ENCODE measurements at regions not wholly inside any gene's neighbourhood (a gene's known extent, or its start where the extent isn't known, plus 50 kb on each side); places are given as distances from the start of the nearest gene placed in this dataset.

GRCh38 chr2:14342313-14342712, 290.2 kb upstream of the LRATD1 start:
- no peak for DNase-seq (ENCODE audit: low read depth)

- no peak for DNase-seq (ENCODE audit: low read depth)
These were observed 288.2 kb upstream of the LRATD1 start for GRCh38 chr2:14344355-14344754.

- DNase-seq (ENCODE audit: low read depth): peak; percentile 41
These were observed 284.3 kb upstream of the LRATD1 start for GRCh38 chr2:14348247-14348646.

GRCh38 chr2:14350856-14351255, 281.7 kb upstream of the LRATD1 start:
- no peak for DNase-seq (ENCODE audit: low read depth)

GRCh38 chr2:14352067-14352466, 280.4 kb upstream of the LRATD1 start:
- no peak for DNase-seq (ENCODE audit: low read depth)

- DNase-seq (ENCODE audit: low read depth): no peak
These were observed 278.3 kb upstream of the LRATD1 start for GRCh38 chr2:14354231-14354630.

- no peak for DNase-seq (ENCODE audit: low read depth)
These were observed 277.4 kb upstream of the LRATD1 start for GRCh38 chr2:14355102-14355501.

GRCh38 chr2:14358339-14358738, 274.2 kb upstream of the LRATD1 start:
- no peak for DNase-seq (ENCODE audit: low read depth)

GRCh38 chr2:14358774-14359173, 273.7 kb upstream of the LRATD1 start:
- DNase-seq (ENCODE audit: low read depth): no peak

- DNase-seq (ENCODE audit: low read depth): no peak
These were observed 269.4 kb upstream of the LRATD1 start for GRCh38 chr2:14363137-14363536.

- DNase-seq (ENCODE audit: low read depth): no peak
These were observed 268.5 kb upstream of the LRATD1 start for GRCh38 chr2:14363976-14364375.

GRCh38 chr2:14364471-14364870, 268.0 kb upstream of the LRATD1 start:
- DNase-seq (ENCODE audit: low read depth): no peak

- DNase-seq (ENCODE audit: low read depth): peak; percentile 8
These were observed 247.5 kb upstream of the LRATD1 start for GRCh38 chr2:14385043-14385442.

GRCh38 chr2:14387332-14387731, 245.2 kb upstream of the LRATD1 start:
- no peak for DNase-seq (ENCODE audit: low read depth)

- DNase-seq (ENCODE audit: low read depth): no peak
These were observed 243.8 kb upstream of the LRATD1 start for GRCh38 chr2:14388724-14389123.

GRCh38 chr2:14396533-14397083, 235.9 kb upstream of the LRATD1 start:
- no peak for DNase-seq (ENCODE audit: low read depth)

GRCh38 chr2:14398641-14399040, 233.9 kb upstream of the LRATD1 start:
- DNase-seq (ENCODE audit: low read depth): no peak

- DNase-seq (ENCODE audit: low read depth): no peak
These were observed 230.6 kb upstream of the LRATD1 start for GRCh38 chr2:14401873-14402272.

GRCh38 chr2:14408695-14409094, 223.8 kb upstream of the LRATD1 start:
- DNase-seq (ENCODE audit: low read depth): peak; percentile 17

- DNase-seq (ENCODE audit: low read depth): peak; percentile 4
These were observed 215.0 kb upstream of the LRATD1 start for GRCh38 chr2:14417551-14417950.

GRCh38 chr2:14418115-14418514, 214.4 kb upstream of the LRATD1 start:
- peak; percentile 39 for DNase-seq (ENCODE audit: low read depth)

- peak; percentile 74 for DNase-seq (ENCODE audit: low read depth)
These were observed 211.7 kb upstream of the LRATD1 start for GRCh38 chr2:14420851-14421250.

- DNase-seq (ENCODE audit: low read depth): peak; percentile 78
These were observed 210.1 kb upstream of the LRATD1 start for GRCh38 chr2:14422426-14422825.

- DNase-seq (ENCODE audit: low read depth): peak; percentile 31
These were observed 209.2 kb upstream of the LRATD1 start for GRCh38 chr2:14423145-14423906.

Measured in RPMI7951 (cell line).